ENCODE measurements at regions not wholly inside any gene's neighbourhood (a gene's known extent, or its start where the extent isn't known, plus 50 kb on each side); places are given as distances from the start of the nearest gene placed in this dataset.
"Not testable (repeated sequence)": the region's sequence is repeated elsewhere in the genome, so short reads cannot be mapped to it uniquely, and the experiment has no call there.

DNA sequence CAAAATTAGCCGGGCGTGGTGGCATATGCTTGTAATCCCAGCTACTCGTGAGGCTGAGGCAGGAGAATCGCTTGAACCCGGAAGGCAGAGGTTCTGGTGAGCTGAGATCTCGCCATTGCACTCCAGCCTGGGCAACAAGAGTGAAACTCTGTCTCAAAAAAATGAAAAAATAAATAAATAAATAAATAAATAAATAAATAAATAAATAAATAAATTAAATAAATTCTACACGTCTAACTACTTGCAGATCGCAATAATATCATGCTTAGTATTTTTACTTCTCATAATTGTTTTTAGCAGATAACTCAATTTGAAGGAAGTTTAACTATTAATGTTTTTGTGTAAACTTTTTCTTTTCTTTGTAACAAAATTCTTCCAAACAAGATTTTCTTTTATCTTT, 234.0 kb upstream of the NRIP1 start:
- TF ChIP-seq, protein P1, sequence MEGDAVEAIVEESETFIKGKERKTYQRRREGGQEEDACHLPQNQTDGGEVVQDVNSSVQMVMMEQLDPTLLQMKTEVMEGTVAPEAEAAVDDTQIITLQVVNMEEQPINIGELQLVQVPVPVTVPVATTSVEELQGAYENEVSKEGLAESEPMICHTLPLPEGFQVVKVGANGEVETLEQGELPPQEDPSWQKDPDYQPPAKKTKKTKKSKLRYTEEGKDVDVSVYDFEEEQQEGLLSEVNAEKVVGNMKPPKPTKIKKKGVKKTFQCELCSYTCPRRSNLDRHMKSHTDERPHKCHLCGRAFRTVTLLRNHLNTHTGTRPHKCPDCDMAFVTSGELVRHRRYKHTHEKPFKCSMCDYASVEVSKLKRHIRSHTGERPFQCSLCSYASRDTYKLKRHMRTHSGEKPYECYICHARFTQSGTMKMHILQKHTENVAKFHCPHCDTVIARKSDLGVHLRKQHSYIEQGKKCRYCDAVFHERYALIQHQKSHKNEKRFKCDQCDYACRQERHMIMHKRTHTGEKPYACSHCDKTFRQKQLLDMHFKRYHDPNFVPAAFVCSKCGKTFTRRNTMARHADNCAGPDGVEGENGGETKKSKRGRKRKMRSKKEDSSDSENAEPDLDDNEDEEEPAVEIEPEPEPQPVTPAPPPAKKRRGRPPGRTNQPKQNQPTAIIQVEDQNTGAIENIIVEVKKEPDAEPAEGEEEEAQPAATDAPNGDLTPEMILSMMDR (IDR thresholded peaks at IDR 0.05) = not testable (repeated sequence)
- TF ChIP-seq ZFX (IDR thresholded peaks at IDR 0.05; ENCODE audit: borderline replicate concordance) = not testable (repeated sequence)
